SK-N-SH (cell line): ENCODE measurements at regions not wholly inside any gene's neighbourhood (a gene's known extent, or its start where the extent isn't known, plus 50 kb on each side); places are given as distances from the start of the nearest gene placed in this dataset.

Experiments
- CTCF ChIP-seq: fragments of 200-600 bp; sonication (generic); IDR thresholded peaks from 2 replicates; pipeline ENCODE4 v1.6.1; 2017; ENCODE audit warnings: antibody characterized with exemption, mild to moderate bottlenecking, moderate library complexity
- ELF1 ChIP-seq: IDR thresholded peaks from 2 replicates; pipeline ENCODE4 v1.4.0; 2012
- EZH2phosphoT487 ChIP-seq: fragments of 200-600 bp; sonication (generic); IDR thresholded peaks from 2 replicates; pipeline ENCODE4 v1.6.1; 2017; ENCODE audit warnings: low read depth, mixed run types, mild to moderate bottlenecking, antibody characterized with exemption, moderate library complexity, borderline replicate concordance
- NFIC ChIP-seq: IDR thresholded peaks from 2 replicates; pipeline ENCODE4 v1.4.0; 2012; ENCODE audit warnings: borderline replicate concordance
- NRF1 ChIP-seq: IDR thresholded peaks from 2 replicates; pipeline ENCODE4 v1.6.1; 2012; ENCODE audit warnings: low read depth, mild to moderate bottlenecking, low read length
- PBX3 ChIP-seq: IDR thresholded peaks from 2 replicates; pipeline ENCODE4; 2012
- POLR2AphosphoS5 ChIP-seq: IDR thresholded peaks from 2 replicates; pipeline ENCODE4 v1.6.1; 2012; ENCODE audit warnings: low read depth, low read length
- RCOR1 ChIP-seq: fragments of 150-350 bp; IDR thresholded peaks from 2 replicates; pipeline ENCODE4 v1.6.1; 2017; ENCODE audit warnings: antibody characterized with exemption, low read length
- REST ChIP-seq: IDR thresholded peaks from 2 replicates; pipeline ENCODE4 v1.6.1; 2012; ENCODE audit warnings: mild to moderate bottlenecking, low read depth, low read length, moderate library complexity
- RFX5 ChIP-seq: IDR thresholded peaks from 2 replicates; pipeline ENCODE4 v1.6.1; 2012; ENCODE audit warnings: mild to moderate bottlenecking, improper control_type of control experiment, low read length
- TCF12 ChIP-seq: IDR thresholded peaks from 2 replicates; pipeline ENCODE4 v1.4.0; 2012
- TEAD4 ChIP-seq: IDR thresholded peaks from 2 replicates; pipeline ENCODE4 v1.4.0; 2012; ENCODE audit warnings: mild to moderate bottlenecking, borderline replicate concordance; ENCODE audit not compliant: insufficient read depth

GRCh38 chrX:64758047-64758446 is 218.2 kb downstream of the ZC4H2 start:
- TF ChIP-seq CTCF (no peak), NFIC (no peak), REST (no peak), EZH2phosphoT487 (no peak), NRF1 (no peak), TEAD4 (no peak), ELF1 (no peak), PBX3 (no peak), RCOR1 (no peak), RFX5 (no peak), TCF12 (no peak), POLR2AphosphoS5 (no peak)
